HS-27A (cell line): ENCODE measurements at regions not wholly inside any gene's neighbourhood (a gene's known extent, or its start where the extent isn't known, plus 50 kb on each side); places are given as distances from the start of the nearest gene placed in this dataset.
"Not testable (repeated sequence)": the region's sequence is repeated elsewhere in the genome, so short reads cannot be mapped to it uniquely, and the experiment has no call there.

Source experiments
- DNase-seq: peaks from one replicate; pipeline ENCODE4 v3.0.0-alpha.2; 2012; ENCODE audit warnings: low read depth, missing footprints

- DNase-seq = no peak
Observed at GRCh38 chr17:45649796-45650195, 134.3 kb upstream of the CRHR1 start.

GRCh38 chr17:45650561-45650960 is 133.6 kb upstream of the CRHR1 start:
- DNase-seq = no peak

GRCh38 chr17:45651145-45651709 is 132.9 kb upstream of the CRHR1 start:
- no peak for DNase-seq

GRCh38 chr17:45653616-45654015 is 130.5 kb upstream of the CRHR1 start:
- no peak for DNase-seq

GRCh38 chr17:45656527-45657181 is 127.5 kb upstream of the CRHR1 start:
- DNase-seq = no peak

- DNase-seq = no peak
Observed at GRCh38 chr17:45660474-45660873, 123.6 kb upstream of the CRHR1 start.

GRCh38 chr17:45662432-45662831 is 121.7 kb upstream of the CRHR1 start:
- DNase-seq = no peak

GRCh38 chr17:45663772-45664171 is 120.3 kb upstream of the CRHR1 start:
- no peak for DNase-seq

GRCh38 chr17:45664921-45665320 is 119.2 kb upstream of the CRHR1 start:
- no peak for DNase-seq

- no peak for DNase-seq
Observed at GRCh38 chr17:45666046-45666600, 118.0 kb upstream of the CRHR1 start.

GRCh38 chr17:45666641-45667040 is 117.5 kb upstream of the CRHR1 start:
- DNase-seq = no peak

GRCh38 chr17:45667591-45668171 is 116.4 kb upstream of the CRHR1 start:
- DNase-seq = no peak

GRCh38 chr17:45668316-45668715 is 115.8 kb upstream of the CRHR1 start:
- DNase-seq = no peak

GRCh38 chr17:45672301-45672700 is 111.8 kb upstream of the CRHR1 start:
- DNase-seq = no peak

- no peak for DNase-seq
Observed at GRCh38 chr17:45672792-45673191, 111.3 kb upstream of the CRHR1 start.

- not testable (repeated sequence) for DNase-seq
Observed at GRCh38 chr17:45673759-45674158, 110.4 kb upstream of the CRHR1 start.

GRCh38 chr17:45675012-45675411 is 109.1 kb upstream of the CRHR1 start:
- DNase-seq = no peak

- DNase-seq = no peak
Observed at GRCh38 chr17:45675892-45676291, 108.2 kb upstream of the CRHR1 start.

- DNase-seq = no peak
Observed at GRCh38 chr17:45676695-45677094, 107.4 kb upstream of the CRHR1 start.

GRCh38 chr17:45677770-45678169 is 106.3 kb upstream of the CRHR1 start:
- no peak for DNase-seq

GRCh38 chr17:45679426-45679825 is 104.7 kb upstream of the CRHR1 start:
- DNase-seq = no peak

- no peak for DNase-seq
Observed at GRCh38 chr17:45680360-45680759, 103.8 kb upstream of the CRHR1 start.

- no peak for DNase-seq
Observed at GRCh38 chr17:45681706-45682105, 102.4 kb upstream of the CRHR1 start.
